ENCODE measurements at regions not wholly inside any gene's neighbourhood (a gene's known extent, or its start where the extent isn't known, plus 50 kb on each side); places are given as distances from the start of the nearest gene placed in this dataset.

DNA sequence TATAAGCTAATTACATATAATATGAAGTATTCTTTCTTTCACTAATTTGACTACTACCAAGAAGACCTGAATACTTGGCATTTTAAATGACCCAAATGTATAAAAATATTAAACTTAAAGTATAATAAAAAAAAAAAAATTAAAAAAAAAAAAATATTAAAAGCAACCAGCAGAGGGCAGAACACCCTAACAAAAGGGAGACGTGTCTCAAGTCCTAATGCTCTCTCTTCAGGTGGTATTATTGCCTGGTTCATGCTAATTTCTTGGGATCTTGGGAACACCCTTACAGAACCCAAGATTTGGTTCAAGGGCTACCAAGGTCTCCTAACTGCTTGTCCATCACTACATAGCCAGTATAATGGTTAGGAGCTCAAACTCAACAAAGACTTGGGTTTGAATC lies 754.8 kb downstream of the RAB28 start:
- H3K4me3 ChIP-seq (ENCODE audit: low read depth, low read length) = no peak overlapping the region
- TF ChIP-seq, protein P1, sequence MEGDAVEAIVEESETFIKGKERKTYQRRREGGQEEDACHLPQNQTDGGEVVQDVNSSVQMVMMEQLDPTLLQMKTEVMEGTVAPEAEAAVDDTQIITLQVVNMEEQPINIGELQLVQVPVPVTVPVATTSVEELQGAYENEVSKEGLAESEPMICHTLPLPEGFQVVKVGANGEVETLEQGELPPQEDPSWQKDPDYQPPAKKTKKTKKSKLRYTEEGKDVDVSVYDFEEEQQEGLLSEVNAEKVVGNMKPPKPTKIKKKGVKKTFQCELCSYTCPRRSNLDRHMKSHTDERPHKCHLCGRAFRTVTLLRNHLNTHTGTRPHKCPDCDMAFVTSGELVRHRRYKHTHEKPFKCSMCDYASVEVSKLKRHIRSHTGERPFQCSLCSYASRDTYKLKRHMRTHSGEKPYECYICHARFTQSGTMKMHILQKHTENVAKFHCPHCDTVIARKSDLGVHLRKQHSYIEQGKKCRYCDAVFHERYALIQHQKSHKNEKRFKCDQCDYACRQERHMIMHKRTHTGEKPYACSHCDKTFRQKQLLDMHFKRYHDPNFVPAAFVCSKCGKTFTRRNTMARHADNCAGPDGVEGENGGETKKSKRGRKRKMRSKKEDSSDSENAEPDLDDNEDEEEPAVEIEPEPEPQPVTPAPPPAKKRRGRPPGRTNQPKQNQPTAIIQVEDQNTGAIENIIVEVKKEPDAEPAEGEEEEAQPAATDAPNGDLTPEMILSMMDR (conservative IDR thresholded peaks at IDR 0.05; ENCODE audit: low read depth, low read length) = peak; percentile 49
- no peak for DNase-seq (ENCODE audit: low read depth)

DNA sequence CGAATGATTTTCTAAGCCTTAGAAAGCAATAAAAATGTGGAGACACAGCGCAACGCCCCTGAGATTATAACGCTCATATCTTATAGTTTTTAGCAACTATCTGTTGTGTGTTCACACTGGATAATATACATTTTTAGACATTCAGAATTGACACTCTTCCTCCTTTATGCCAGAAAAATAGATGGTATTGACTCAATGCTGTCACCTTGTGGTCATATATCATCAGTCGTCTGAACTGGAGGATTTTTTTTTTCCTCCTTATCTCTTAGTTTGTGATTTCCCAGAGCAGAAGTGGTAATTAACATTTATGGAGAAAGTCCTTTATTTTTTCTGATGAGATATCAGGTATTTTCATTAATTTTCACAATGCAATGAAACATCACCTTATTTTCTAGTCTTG lies 759.6 kb downstream of the RAB28 start:
- DNase-seq (ENCODE audit: low read depth) = no peak
- TF ChIP-seq, protein P1 (conservative IDR thresholded peaks at IDR 0.05; ENCODE audit: low read depth, low read length) = peak; percentile 63
- H3K4me3 ChIP-seq (ENCODE audit: low read depth, low read length) = no peak overlapping the region

DNA sequence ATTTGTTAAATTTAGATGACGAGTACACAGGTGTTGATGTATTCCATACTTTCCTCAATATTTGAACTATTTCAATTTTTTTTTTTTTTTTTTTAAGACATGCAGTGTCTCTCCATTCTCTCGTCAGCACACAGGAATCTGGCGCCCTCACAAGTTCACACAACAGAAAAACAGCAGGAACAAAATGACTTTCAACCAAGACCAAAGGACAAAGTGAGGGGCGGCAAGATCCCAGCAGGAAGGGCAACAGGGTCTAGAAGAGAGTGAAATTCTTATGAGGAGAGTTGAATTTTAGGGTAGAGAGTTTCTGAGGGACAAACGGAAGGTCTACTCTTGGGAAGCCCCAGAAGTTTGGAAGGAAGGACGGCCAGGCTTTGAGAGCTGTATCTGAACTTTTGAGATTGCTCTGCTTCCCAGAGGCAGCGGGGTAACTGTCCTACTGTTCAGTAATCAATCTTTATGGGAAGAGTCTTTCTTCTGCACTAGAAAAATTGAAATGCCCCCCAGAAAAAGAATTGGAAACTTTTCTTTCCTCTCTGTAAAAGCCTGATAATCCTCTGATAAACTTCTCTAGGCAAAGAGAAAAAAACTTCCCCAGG lies 760.2 kb downstream of the RAB28 start:
- no peak for DNase-seq (ENCODE audit: low read depth)
- TF ChIP-seq, protein P1 (conservative IDR thresholded peaks at IDR 0.05; ENCODE audit: low read depth, low read length) = peak; percentile 30
- no peak overlapping the region for H3K4me3 ChIP-seq (ENCODE audit: low read depth, low read length)

DNA sequence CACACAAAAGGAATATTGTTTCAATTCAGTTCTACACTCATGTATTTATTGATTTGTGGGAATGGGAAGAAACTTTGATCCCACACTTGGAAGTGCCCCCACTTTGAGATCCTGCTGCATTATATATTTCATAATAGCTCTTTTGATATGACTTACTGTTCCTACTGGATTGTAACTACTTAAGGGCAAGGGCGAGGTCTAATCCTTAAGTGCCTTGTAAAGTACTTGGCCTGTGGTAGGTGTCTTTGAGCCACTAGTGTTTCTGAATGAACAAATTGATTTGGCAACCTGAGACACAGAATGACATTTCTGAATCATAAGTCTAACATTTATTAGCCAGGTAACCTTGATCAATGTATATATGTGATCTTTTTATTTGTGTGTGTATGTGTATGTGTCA lies 767.2 kb downstream of the RAB28 start:
- no peak overlapping the region for H3K4me3 ChIP-seq (ENCODE audit: low read depth, low read length)
- TF ChIP-seq, protein P1 (conservative IDR thresholded peaks at IDR 0.05; ENCODE audit: low read depth, low read length) = no peak
- no peak for DNase-seq (ENCODE audit: low read depth)

DNA sequence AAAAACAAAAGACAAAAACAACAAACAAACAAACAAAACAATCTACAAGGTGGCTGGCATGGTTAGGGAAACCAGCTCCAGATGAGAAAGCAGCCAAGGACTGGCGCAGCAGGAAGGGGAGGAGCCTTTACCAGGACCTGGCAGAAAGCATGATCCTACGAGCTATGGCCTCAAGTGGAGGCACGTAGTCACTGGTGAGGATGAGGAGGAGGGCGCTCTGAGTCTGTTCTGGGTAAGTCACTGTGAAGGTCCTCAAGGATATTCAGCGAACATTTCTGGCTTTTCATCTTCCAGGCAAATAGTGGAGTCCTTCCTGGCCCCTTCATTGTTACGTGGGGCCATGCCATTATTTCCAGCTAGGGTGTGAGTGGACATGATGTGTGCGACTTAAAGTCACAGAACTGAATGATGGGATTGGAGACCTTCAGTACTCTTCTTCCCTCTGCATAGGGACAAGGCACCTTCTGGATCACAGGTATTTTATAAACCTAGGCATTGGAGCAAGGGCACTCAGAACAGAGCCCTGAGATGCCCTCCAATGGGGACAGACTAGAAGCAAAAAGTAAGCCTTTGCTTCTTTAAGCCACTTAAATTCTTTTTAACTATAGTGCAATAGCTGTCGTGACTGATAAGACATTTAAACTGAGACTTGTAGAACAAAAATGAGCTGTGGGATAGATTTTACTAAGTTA lies 771.3 kb downstream of the RAB28 start:
- no peak overlapping the region for H3K4me3 ChIP-seq (ENCODE audit: low read depth, low read length)
- DNase-seq (ENCODE audit: low read depth) = no peak
- TF ChIP-seq, protein P1 (conservative IDR thresholded peaks at IDR 0.05; ENCODE audit: low read depth, low read length) = no peak

DNA sequence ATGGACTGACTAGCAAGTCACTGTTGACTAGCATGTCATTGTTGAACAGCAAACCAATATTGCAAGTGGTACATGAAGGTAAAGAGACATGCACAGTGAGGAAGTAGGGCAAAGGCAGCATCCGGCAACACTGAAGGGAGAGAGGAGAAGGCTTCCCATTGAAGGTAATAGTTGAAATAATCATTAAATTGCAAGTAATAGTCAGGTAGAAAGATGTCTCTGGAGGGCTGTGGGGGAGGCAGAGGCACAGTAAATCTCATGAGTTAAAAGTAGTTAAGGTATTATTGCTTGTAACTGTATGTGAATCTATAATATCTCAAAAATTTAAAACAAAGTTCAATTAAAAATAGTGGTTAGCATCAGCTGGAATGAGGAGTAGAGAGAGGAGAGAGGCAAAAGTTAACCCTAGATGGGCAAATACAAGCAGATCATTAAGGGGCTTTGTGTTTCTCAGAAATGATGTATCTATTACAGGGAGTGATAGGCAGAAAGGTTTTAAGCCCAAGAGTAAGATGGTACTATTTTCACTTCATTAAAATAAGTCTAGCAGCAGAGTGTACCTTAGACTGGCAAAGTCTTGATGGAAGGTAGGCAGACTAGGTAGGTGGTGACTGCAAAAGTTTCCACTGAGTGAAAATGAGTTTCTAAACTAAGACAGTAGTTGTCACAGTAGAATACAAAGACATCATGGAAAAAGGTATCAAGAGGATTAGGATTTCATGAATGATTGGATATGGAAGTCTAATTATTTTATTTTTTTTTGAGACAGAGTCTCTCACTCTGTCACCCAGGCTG lies 776.6 kb downstream of the RAB28 start:
- no peak for DNase-seq (ENCODE audit: low read depth)
- TF ChIP-seq, protein P1 (conservative IDR thresholded peaks at IDR 0.05; ENCODE audit: low read depth, low read length) = no peak
- H3K4me3 ChIP-seq (ENCODE audit: low read depth, low read length) = no peak overlapping the region

All from epithelial cell of proximal tubule (primary cell).